HG02973 (cell line): ENCODE measurements at regions not wholly inside any gene's neighbourhood (a gene's known extent, or its start where the extent isn't known, plus 50 kb on each side); places are given as distances from the start of the nearest gene placed in this dataset.
"Not testable (repeated sequence)": the region's sequence is repeated elsewhere in the genome, so short reads cannot be mapped to it uniquely, and the experiment has no call there.

ENCODE experiments used
- ATAC-seq: cut with Tn5 transposase; IDR thresholded peaks from one replicate; pipeline ENCODE4 v1.9.1; 2021; ENCODE audit warnings: moderate library complexity; ENCODE audit not compliant: unreplicated experiment

DNA sequence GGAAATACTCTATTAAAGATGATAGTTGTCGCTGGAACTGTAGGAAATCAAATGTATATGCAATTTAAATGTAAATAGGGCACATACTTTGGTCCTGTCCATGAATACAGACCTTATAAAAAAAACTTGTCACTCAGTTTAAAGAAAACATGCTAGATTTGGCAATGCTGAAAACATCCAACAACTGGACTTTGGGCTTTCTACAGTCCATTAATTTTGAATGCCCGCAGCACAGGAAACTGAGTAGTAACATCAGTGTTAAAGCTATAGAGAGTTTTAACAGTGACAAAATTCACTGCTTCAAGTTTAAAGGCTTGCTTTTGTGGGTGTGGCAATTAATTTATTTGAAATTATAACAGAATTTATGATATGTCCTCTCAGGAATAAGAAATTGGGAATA, 578.4 kb downstream of the TRIML1 start:
- no peak for ATAC-seq

DNA sequence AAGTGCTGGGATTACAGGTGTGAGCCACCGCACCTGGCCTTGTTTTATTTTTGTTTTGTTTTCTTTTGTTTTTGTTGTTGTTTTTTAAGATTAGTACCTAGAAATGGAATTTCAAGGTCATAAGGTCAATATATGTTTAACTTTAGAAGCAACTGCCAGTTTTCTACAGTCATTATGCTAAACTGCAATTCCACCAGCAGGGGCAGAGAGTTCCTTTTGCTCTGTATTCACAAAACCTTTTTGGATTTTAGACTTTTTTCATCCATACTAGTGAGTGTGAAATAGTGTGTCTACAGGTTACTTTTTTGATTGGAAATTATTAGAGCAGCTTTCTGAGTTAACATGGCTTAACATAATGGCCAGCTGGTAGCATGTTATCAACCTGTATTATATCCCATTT, 580.6 kb downstream of the TRIML1 start:
- ATAC-seq: no peak

DNA sequence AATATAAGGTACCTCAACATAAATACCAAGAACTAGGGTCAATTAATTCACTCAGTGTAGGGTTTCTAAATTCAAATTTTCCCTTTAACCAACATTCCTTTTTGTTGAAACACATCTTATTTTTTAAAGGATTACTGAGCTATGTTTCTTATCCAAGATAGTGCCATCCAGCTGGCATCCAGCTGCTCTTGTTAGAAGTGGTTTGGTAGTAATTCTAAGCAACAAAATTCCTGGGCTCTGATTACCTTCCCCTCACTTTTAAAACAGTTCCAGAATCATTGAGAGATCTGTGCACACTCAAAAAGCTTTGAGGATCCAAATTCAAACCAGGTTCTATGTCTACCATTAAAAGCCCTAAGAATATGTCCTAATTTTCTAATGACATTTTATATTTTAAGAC, 583.7 kb downstream of the TRIML1 start:
- no peak for ATAC-seq

DNA sequence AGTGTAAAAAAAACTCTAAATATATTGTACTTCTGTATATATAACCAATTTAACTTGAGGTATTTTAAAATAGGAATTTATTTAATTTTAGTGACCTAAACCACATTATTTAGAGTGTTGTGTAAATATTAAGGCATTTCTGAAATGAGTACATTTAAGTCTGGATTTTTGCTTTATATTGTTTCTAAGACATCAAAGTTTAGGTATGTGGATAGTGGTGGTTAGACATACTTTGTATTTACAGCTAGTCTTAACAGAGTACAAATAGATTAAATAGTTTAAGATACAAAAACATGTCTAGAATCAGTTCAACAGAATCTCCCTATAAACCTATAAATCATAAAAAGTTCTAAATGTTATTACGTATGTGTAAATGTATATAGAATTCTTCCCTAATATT, 588.5 kb downstream of the TRIML1 start:
- ATAC-seq: no peak

- no peak for ATAC-seq
These were observed 589.1 kb downstream of the TRIML1 start for GRCh38 chr4:188728359-188728758.

GRCh38 chr4:188732131-188732530, 592.9 kb downstream of the TRIML1 start:
- ATAC-seq: no peak

- ATAC-seq: no peak
These were observed 595.8 kb downstream of the TRIML1 start for GRCh38 chr4:188735082-188735481.

DNA sequence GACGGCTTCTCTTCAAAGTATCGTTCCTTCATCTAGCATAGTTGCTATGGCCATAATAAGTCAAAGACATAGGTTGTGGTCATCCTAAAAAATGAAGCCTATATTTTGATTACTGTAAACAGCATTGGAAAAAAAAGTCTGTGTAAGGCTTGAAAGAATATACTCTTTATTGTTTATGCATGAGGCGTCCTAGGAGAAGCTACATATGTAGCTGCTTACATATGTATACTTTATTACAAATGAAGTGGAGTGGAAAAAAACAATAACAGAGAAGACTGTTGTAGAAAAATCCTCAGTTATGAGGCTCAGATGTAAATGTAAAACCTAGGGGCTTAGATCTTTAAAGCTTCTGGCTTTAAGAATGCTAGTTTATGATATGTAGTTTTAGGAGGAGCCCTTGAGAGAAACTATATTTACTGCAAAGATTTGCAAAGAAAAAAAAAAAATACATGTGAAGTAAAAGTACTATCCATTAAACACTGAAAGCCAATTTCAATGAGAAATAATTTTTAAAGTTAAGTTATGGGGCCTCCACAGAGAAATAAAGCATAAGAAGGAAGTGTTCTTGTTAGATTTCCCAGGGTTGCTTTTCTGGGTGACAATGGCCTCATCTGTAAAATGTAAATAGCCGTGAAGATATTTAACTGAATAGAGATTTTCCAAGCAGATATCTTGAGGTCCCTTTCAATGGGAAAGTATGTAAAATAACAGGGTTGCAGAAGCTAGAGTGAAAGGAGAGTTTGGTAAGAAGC, 598.2 kb downstream of the TRIML1 start:
- no peak for ATAC-seq

DNA sequence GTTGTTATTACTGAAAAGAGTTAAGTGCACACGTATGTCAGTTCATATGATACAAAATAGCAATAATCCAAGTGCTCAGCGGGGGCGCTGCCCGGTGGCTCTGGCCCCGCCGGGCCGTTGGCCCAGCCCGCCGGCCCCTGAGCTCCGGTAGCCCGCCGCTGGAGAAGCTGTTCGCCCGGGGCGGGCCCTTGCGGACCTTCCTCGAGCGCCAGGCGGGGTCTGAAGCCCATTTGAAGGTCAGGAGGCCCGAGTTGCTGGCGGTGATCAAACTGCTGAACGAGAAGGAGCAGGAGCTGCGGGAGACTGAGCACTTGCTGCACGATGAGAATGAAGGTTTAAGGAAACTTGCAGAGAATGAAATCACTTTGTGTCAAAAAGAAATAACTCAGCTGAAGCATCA, 599.0 kb downstream of the TRIML1 start:
- ATAC-seq: not testable (repeated sequence)

DNA sequence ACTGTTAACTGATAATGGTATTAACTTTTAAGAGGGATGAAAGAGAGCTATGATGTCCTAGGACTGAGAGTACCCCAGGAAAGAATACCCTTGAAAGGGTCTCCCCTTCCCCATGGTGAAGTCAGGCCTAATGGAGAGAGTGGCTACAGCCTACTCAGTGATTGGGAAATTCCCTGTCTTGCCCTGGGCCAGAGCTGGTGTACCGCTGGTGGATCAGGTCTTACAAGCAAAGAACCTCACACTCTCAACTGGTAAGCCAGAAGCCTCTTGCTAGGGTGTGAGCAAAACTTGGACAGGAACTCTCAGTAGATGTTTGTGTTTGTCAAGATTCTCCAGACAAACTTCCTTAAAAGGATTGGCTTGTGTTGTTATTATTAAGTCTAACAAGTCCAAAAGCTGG, 600.9 kb downstream of the TRIML1 start:
- ATAC-seq: not testable (repeated sequence)

DNA sequence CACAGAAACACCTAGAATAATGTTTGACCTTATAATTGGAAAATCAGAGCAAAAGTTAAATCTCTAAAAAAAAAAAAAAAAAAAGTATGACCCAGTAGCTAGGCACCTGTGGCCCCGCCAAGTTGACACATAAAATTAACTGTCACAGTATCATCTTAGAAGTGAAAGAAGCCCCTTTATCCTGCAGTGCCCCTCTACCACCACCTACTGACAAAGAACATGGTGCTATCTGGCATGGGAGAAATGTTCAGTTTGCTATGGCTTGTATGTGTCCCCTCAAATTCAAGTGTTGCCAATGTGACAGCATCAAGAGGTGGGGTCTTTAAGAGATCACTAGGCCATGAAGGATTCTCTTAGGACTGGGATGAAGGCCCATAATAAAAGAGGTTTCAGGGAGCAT, 601.5 kb downstream of the TRIML1 start:
- not testable (repeated sequence) for ATAC-seq

- no peak for ATAC-seq
These were observed 615.2 kb downstream of the TRIML1 start for GRCh38 chr4:188754372-188755002.

DNA sequence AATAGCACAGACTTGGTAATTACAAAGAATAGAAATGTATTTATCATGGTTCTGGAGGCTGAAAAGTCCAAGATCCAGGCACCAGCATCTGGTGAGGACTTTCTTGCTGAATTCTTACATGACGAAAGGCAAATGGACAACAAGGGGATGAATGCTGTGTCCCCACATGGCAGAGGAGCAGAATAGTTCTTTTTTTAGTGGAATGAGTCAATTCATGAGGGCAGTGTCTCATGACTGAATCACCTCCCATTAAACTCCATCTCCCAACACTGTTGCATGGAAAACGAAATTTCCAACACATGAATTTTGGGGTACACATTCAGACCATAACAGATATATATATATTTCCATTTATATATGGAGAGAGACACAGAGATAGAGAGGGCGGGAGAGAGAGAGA, 628.3 kb downstream of the TRIML1 start:
- no peak for ATAC-seq

DNA sequence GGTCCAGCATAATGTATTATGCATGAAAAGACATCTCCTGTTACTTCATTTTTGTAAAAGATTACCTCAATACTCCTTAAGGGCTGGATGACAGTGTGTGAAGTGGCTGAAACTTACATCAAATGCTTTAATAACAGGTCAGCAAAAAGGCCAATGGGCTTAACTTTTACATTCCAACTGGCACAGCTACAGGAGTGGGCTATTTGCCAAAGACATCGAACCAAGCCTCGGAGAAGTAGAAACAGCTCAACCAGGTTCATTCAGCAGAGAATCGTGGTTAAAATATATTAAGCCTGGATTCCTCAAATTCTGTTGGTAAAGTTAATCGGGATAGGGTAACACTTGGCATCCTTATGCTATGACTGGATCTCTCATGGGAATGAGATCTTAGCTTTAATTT, 639.7 kb downstream of the TRIML1 start:
- no peak for ATAC-seq

GRCh38 chr4:188779581-188779980, 640.3 kb downstream of the TRIML1 start:
- ATAC-seq: no peak

DNA sequence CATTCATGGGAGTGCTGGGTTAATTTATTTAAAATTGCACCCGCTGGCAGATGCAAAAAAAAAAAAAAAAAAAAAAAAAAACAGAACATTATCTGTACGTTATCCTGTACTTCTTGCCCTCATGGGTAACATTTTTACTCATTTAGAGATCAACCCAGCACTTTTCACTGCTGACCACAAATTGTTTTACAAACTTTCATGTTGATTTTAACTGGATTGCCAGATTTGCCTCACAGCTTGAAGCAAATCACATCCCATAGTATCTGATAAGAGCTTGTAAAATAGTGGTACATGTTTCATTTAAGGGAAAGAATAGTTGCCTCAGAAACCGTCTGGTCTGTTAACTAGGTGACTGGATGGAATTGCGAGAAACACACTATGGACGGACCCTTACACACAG, 640.8 kb downstream of the TRIML1 start:
- ATAC-seq: no peak

DNA sequence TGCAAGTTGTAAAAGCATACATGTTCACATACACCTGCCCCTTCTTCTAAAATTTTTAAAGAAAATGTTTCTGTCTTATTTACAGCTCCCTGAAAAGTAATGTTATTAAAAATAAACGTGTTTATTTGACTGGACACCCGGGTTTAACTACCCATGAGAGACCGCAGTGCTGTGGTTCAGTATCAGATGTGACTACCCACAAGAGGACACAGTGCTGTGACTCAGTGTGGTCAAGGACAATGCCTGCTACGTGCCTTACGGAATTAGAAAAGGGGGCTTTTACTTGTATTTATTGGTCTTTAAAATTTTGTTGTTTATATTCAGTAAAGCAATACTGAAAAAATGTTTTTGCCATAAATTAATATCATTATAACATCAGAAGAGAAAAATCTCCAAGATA, 641.4 kb downstream of the TRIML1 start:
- no peak for ATAC-seq

GRCh38 chr4:188781655-188782054, 642.4 kb downstream of the TRIML1 start:
- no peak for ATAC-seq

DNA sequence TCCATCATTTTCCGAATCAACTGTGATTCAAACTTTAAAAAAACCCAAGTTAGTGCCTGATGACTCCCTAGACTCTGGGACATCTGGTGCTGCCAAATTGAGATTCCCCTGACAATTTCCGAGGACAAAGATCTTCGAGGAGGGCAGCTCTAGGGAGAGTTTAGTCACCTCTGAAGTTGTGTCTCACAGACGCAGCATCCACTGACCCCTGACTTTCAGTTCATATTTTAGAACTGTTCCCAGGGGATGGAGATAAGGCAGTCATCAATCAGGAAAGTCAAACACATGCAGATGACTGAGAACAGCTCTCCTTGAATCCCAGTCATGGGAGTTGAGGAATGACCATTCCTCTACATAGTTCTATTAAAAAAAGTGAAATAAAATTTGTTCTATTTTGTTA, 643.9 kb downstream of the TRIML1 start:
- ATAC-seq: no peak

- no peak for ATAC-seq
These were observed 644.4 kb downstream of the TRIML1 start for GRCh38 chr4:188783606-188784160.

DNA sequence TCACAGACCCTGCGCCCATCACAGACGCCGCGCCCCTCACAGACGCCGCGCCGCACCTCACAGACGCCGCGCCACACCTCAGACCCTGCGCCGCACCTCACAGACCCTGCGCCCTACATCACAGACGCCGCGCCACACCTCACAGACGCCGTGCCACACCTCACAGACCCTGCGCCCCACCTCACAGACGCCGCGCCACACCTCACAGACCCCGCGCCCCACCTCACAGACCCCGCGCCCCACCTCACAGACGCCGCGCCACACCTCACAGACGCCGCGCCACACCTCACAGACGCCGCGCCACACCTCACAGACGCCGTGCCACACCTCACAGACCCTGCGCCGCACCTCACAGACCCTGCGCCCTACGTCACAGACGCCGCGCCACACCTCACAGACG, 657.4 kb downstream of the TRIML1 start:
- ATAC-seq: not testable (repeated sequence)

DNA sequence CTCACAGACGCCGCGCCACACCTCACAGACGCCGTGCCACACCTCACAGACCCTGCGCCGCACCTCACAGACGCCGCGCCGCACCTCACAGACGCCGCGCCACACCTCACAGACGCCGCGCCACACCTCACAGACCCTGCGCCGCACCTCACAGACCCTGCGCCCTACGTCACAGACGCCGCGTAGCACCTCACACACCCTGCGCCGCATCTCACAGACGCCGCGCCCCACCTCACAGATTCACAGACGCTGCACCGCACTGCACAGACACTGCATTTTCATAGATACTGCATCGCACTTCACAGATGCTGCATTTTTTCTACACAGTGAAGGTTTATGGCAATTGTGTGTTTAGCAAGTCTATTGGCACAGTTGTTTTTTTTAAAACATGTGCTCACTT, 657.8 kb downstream of the TRIML1 start:
- not testable (repeated sequence) for ATAC-seq
